AG04449 (cell line): ENCODE measurements at regions not wholly inside any gene's neighbourhood (a gene's known extent, or its start where the extent isn't known, plus 50 kb on each side); places are given as distances from the start of the nearest gene placed in this dataset.
"Not testable (repeated sequence)": the region's sequence is repeated elsewhere in the genome, so short reads cannot be mapped to it uniquely, and the experiment has no call there.

Experiments used
- CTCF ChIA-PET: fragments of 350-600 bp; formaldehyde crosslinking; extraction: SDS; loops from one replicate; lab custom pipeline; 2021; ENCODE audit warnings: antibody characterized with exemption; lab: Yijun Ruan, JAX
- POLR2A ChIA-PET: fragments of 400-600, 350-600 bp; formaldehyde crosslinking; extraction: SDS; loops from one replicate; lab custom pipeline; 2020; ENCODE audit warnings: antibody characterized with exemption, inconsistent platforms; lab: Yijun Ruan, JAX
- DNase-seq: peaks from one replicate; pipeline ENCODE4 v3.0.0-alpha.2; 2010; ENCODE audit warnings: low read depth, low spot score
- H3K4me3 ChIP-seq: 2 replicates; pipeline ENCODE4 v1.5.1; 2011; ENCODE audit warnings: low read depth, mild to moderate bottlenecking, control low read depth, low read length
- TF ChIP-seq, protein P1 (sequence below): IDR thresholded peaks from one replicate; pipeline ENCODE4 v1.5.1; 2011; ENCODE audit warnings: mild to moderate bottlenecking, moderate library complexity, low read length, control low read depth, inconsistent platforms; ENCODE audit not compliant: insufficient read depth; ENCODE audit errors: missing control alignments

- no peak for DNase-seq
- H3K4me3 ChIP-seq, result no peak overlapping the region
- TF ChIP-seq, protein P1, sequence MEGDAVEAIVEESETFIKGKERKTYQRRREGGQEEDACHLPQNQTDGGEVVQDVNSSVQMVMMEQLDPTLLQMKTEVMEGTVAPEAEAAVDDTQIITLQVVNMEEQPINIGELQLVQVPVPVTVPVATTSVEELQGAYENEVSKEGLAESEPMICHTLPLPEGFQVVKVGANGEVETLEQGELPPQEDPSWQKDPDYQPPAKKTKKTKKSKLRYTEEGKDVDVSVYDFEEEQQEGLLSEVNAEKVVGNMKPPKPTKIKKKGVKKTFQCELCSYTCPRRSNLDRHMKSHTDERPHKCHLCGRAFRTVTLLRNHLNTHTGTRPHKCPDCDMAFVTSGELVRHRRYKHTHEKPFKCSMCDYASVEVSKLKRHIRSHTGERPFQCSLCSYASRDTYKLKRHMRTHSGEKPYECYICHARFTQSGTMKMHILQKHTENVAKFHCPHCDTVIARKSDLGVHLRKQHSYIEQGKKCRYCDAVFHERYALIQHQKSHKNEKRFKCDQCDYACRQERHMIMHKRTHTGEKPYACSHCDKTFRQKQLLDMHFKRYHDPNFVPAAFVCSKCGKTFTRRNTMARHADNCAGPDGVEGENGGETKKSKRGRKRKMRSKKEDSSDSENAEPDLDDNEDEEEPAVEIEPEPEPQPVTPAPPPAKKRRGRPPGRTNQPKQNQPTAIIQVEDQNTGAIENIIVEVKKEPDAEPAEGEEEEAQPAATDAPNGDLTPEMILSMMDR, result no peak
- CTCF ChIA-PET, result no interaction called here
- POLR2A ChIA-PET, result no interaction called here
These were observed 103.0 kb downstream of the BRMS1L start for GRCh38 chr14:35929186-35929585.

- no peak for DNase-seq
- TF ChIP-seq, protein P1, result no peak
- ChIA-PET POLR2A (no interaction called here), CTCF (no interaction called here)
- H3K4me3 ChIP-seq, result no peak overlapping the region
These were observed 101.6 kb downstream of the BRMS1L start for GRCh38 chr14:35927727-35928126.

GRCh38 chr14:35925319-35925718 is 99.2 kb downstream of the BRMS1L start:
- TF ChIP-seq, protein P1, result no peak

GRCh38 chr14:35922590-35922989 is 96.5 kb downstream of the BRMS1L start:
- DNase-seq, H3K4me3 ChIP-seq, POLR2A ChIA-PET, CTCF ChIA-PET: not testable (repeated sequence)

More at GRCh38 chr14:35925319-35925718, 99.2 kb downstream of the BRMS1L start:
- H3K4me3 ChIP-seq, result no peak overlapping the region
- DNase-seq, result no peak
- CTCF ChIA-PET, result no interaction called here
- POLR2A ChIA-PET, result no interaction called here

DNA sequence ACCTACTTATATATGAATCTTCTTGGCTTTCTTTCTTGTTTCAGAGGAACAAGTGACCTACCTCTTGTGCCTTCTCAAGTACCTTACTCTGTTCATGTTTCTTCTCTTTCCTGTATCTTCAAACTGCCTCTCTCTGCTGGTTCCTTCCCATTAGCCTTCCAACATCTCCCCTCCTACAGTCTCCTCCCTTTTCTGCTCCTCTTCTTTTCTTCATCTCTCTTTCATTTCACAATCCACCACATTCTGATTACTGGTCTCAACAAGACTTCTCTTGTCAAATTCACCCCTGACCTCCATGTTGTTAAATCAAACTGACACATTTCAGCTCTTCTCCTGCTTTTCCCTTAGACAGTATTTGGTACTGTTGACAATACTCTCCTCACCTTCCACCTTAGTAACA is 95.6 kb downstream of the BRMS1L start:
- POLR2A ChIA-PET, result no interaction called here
- CTCF ChIA-PET, result no interaction called here
- TF ChIP-seq, protein P1, result no peak
- no peak overlapping the region for H3K4me3 ChIP-seq
- DNase-seq, result no peak
